GM18517 (cell line): ENCODE measurements at regions not wholly inside any gene's neighbourhood (a gene's known extent, or its start where the extent isn't known, plus 50 kb on each side); places are given as distances from the start of the nearest gene placed in this dataset.

Experiments used
- ATAC-seq: cut with Tn5 transposase; IDR thresholded peaks from one replicate; pipeline ENCODE4 v1.9.1; 2021; ENCODE audit warnings: mild to moderate bottlenecking, moderate library complexity; ENCODE audit not compliant: unreplicated experiment

GRCh38 chr5:89513299-89514044 lies 630.5 kb upstream of the MEF2C start:
- ATAC-seq, result no peak

GRCh38 chr5:89504051-89504450 lies 621.1 kb upstream of the MEF2C start:
- ATAC-seq, result no peak

GRCh38 chr5:89499787-89500186 lies 616.8 kb upstream of the MEF2C start:
- ATAC-seq, result no peak

- no peak for ATAC-seq
Measured at GRCh38 chr5:89498699-89499098, 615.7 kb upstream of the MEF2C start.

GRCh38 chr5:89493414-89493813 lies 610.4 kb upstream of the MEF2C start:
- ATAC-seq, result no peak

GRCh38 chr5:89484962-89485361 lies 602.0 kb upstream of the MEF2C start:
- ATAC-seq, result no peak

- no peak for ATAC-seq
Measured at GRCh38 chr5:89480406-89481007, 597.5 kb upstream of the MEF2C start.

- no peak for ATAC-seq
Measured at GRCh38 chr5:89478851-89479250, 595.9 kb upstream of the MEF2C start.

GRCh38 chr5:89473196-89473595 lies 590.2 kb upstream of the MEF2C start:
- no peak for ATAC-seq

- ATAC-seq, result no peak
Measured at GRCh38 chr5:89471541-89471940, 588.6 kb upstream of the MEF2C start.

- no peak for ATAC-seq
Measured at GRCh38 chr5:89471115-89471514, 588.1 kb upstream of the MEF2C start.

- no peak for ATAC-seq
Measured at GRCh38 chr5:89470658-89471057, 587.7 kb upstream of the MEF2C start.

GRCh38 chr5:89458332-89458656 lies 575.3 kb upstream of the MEF2C start:
- ATAC-seq, result no peak

GRCh38 chr5:89457411-89458331 lies 574.7 kb upstream of the MEF2C start:
- ATAC-seq, result no peak

GRCh38 chr5:89452081-89452480 lies 569.1 kb upstream of the MEF2C start:
- no peak for ATAC-seq

- no peak for ATAC-seq
Measured at GRCh38 chr5:89451263-89451662, 568.3 kb upstream of the MEF2C start.

GRCh38 chr5:89450149-89450538 lies 567.2 kb upstream of the MEF2C start:
- ATAC-seq, result no peak

- ATAC-seq, result no peak
Measured at GRCh38 chr5:89449392-89450148, 566.6 kb upstream of the MEF2C start.

- no peak for ATAC-seq
Measured at GRCh38 chr5:89447027-89447426, 564.0 kb upstream of the MEF2C start.

- ATAC-seq, result peak; percentile 40
Measured at GRCh38 chr5:89445106-89445745, 562.2 kb upstream of the MEF2C start.

GRCh38 chr5:89444088-89444487 lies 561.1 kb upstream of the MEF2C start:
- ATAC-seq, result no peak
